HG03159 (cell line): ENCODE measurements at regions not wholly inside any gene's neighbourhood (a gene's known extent, or its start where the extent isn't known, plus 50 kb on each side); places are given as distances from the start of the nearest gene placed in this dataset.
A peak's percentile ranks its signal among the peaks of the same experiment; 100 is the strongest.
"Not testable (repeated sequence)": the region's sequence is repeated elsewhere in the genome, so short reads cannot be mapped to it uniquely, and the experiment has no call there.

Experiments used
- ATAC-seq: cut with Tn5 transposase; IDR thresholded peaks from one replicate; pipeline ENCODE4 v1.9.1; 2021; ENCODE audit warnings: mild to moderate bottlenecking, moderate library complexity; ENCODE audit not compliant: unreplicated experiment

DNA sequence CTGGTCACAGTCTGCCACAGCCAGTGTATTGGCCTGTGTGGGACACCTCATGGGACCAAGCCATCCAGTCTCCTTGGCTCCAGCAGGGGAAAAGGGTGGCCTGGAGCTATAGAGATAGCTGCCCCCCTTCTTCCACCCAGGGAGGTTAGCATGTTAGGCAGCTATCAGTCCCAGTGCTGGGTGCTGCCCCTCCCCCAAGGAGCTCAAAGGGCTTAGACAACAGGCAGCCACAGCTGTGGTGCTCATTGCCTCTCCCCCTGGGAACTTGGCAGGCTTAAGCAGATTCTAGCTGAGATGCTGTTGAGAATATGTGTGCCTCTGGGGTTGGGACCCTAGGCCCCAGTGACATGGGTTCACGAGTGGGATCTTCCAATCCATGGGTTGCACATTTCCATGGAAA lies 226.0 kb upstream of the PTGER4 start:
- no peak for ATAC-seq

DNA sequence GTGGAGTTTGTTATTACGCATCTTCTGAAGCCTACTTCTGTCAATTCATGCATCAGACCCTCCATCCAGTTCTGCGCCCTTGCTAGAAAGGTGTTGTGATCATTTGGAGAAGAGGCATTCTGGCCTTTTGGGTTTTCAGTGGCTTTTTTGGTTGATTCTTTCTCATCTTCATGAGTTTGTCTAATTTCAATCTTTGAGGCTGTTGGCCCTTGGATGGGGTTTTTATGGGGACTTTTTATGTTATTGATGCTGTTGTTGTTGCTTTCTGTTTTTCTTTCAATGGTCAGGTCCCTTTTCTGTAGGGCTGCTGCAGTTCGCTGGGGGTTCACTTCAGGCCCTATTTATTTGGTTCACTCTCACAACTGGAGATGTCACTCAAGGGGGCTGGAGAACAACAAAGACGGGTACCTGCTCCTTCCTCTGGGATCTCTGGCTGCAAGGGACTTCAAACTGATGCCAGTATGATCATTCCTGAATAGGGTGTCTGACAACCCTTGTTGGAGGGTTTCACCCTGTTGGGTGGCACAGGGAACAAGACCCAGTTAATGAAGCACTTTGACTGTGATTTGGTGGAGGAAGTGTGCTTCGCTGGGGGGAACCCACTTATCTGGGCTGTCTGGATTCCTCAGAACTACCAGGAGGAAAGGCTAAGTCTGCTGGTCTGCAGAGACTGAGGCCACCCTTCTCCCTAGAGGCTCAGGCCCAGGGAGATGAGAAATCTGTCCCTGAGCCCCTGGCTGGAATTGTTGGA lies 226.7 kb upstream of the PTGER4 start:
- no peak for ATAC-seq

DNA sequence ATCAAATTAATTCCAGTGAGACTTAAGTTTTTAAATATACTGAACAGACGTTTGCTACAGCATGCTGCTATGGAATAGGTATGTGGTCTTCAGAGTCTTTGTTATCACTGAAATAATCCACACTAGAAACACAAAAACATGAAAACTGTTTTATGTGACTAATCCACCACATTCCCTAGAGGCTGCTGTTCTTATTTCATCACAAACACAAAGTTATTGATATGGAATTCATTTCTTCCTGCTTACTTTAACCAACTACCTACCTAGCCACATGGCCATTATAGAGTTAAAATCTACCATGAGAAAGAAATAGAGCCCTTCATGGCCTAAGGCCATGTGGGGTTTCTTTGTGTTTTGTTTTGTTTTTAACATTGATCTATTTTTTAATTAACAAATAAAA lies 232.3 kb upstream of the PTGER4 start:
- ATAC-seq: no peak

DNA sequence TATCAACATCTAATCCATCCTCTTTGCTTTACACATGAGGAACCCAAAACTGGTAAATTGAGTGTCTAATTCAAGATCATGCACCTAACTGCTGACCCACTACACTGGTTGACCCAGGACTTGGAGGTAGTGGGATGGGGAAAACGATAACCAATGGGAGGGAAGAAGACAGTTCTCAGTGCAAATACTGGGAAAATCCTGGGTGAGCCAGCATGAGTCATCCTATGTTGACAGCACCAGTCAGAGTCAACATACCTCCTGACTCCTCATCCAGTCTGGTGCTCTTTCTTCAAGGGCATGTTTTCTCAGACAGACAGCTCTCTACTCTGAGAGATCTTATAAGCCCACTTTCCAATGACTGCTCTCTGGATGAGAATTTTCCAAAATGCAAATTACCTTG lies 232.8 kb upstream of the PTGER4 start:
- no peak for ATAC-seq

DNA sequence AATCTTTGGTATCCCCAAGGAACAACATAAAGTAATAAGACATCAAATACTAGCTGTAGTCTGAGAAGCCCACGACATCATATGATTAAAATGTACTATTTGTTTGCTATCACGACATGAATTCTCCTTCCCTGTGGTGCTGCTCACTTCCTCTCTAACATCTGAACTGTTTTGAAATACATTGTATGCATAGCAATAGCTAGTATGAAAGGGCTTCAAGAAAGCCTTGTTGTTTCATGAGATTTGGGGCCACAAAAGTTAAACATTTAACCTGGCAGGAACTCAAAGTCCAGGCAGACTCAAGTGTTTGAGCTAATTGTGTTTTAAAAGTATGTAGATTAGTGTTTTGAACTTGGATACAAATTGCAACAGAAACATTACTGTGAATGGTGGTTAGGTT lies 237.4 kb upstream of the PTGER4 start:
- peak; percentile 71 for ATAC-seq

DNA sequence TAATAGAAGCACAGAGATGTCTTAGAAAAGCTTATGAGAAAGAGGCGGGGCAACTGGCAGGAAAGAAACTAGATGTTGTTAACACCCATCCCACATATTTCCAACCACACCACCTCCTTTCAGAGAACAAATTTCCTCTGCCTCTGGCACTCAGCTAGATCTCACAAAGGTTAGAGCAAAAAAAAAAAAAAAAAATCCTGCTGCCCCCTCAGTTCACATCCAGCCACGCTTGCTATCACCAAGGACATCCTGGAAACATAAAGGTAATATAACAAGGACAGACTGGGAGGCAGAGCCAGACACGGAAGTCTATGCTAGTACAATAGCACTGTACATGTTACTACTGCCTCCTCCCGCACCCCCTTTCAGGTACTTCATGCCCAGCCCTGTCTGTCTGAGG lies 238.0 kb upstream of the PTGER4 start:
- ATAC-seq: peak; percentile 10

DNA sequence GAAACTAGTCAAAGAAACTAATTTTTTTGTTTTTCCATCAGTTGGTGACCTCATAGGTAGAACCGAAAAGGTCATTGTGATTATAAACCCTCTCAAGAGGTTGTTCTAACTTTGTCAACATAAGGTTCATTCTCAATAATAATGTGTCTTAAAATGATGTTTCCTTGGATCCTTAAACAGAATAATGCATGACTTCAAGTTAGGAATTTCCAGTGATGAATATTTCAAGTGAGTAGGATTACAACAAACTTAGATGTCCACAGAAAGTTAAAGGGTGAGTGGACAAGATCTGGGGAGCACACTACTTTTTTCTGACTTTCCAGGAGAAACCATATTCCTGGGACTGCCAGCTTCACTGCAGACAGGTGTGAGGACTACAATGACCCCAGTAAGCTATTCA lies 239.0 kb upstream of the PTGER4 start:
- ATAC-seq: no peak

DNA sequence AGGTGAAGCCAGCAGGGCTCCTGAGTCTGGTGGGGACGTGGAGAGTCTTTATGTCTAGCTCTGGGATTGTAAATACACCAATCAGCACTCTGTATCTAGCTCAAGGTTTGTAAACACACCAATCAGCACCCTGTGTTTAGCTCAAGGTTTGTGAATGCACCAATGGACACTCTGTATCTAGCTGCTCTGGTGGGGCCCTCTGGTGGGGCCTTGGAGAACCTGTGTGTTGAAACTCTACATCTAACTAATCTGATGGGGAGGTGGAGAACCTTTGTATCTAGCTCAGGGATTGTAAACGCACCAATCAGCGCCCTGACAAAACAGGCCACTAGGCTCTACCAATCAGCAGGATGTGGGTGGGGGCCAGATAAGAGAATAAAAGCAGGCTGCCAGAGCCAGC lies 240.6 kb upstream of the PTGER4 start:
- ATAC-seq: not testable (repeated sequence)

DNA sequence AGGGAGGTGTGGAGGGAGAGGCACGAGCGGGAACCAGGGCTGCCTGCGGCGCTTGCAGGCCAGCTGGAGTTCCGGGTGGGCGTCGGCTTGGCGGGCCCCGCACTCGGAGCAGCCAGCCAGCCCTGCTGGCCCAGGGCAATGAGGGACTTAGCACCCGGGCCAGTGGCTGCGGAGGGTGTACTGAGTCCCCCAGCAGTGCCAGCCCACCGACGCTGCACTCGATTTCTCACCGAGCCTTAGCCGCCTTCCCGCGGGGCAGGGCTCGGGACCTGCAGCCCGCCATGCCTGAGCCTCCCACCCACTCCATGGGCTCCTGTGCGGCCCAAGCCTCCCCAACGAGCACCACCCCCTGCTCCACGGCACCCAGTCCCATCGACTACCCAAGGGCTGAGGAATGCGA lies 241.1 kb upstream of the PTGER4 start:
- not testable (repeated sequence) for ATAC-seq

DNA sequence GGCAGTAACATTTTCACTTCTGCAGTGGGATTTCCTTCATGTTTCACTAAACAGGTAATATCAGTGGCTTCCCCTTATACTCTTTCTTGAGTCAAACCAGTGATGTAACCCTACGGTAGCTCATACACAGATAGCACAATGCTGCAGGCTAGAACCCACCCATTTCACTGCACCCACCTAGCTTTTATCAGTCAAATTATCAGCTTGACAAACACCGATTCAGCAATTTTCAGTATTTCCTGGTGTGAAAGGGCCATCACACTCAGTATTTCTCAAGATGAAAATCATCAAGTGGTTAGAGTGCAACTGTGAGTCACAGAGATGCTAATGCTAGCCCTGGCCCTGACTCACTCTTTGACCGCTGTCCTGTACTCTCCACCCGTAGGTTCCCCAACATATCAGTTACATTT lies 242.3 kb upstream of the PTGER4 start:
- ATAC-seq: peak; percentile 49

DNA sequence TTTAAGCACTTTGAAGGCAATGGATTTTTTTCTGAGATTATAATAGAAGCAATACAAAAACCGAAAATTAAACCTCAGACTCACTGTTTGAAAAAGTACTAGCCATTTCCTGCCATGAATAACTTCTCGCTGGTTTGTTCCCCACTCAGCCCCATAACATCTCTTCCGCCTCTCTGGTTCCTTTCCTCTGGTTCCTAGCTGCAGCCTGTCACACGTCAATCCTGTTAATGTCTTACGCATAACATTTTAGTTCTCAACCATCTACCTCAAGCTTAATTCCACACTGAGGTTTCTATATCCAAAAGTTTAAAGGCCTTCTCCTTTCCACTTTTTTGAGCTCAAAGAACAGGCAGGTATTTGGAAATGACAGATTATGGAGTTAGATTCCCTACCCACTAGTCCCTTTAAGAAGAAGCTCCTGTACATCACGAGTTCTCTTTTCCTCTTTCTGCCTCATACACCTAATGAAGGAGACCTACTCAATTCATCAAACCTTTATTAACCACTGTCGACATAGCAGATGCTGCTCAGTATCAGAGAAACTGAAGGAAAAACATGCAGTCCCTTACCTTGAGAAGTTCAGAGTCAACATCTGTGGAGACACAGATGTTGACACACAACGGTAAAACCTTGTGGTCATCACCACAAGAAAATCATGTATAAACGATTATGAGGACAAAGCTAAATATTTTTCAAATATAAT lies 243.0 kb upstream of the PTGER4 start:
- peak; percentile 64 for ATAC-seq

DNA sequence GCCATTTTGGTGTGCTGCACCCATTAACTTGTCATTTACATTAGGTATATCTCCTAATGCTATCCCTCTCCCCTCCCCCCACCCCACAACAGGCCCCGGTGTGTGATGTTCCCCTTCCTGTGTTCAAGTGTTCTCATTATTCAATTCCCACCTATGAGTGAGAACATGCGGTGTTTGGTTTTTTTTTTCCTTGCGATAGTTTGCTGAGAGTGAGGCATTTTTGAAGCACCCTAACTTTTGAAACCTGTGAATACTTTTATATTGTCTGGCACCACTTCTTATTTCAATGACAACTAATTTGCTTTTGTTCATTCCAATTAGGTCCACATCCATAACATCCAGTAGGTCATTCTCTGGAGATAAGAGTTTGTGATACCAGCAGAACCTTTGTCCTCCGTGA lies 244.0 kb upstream of the PTGER4 start:
- ATAC-seq: not testable (repeated sequence)

DNA sequence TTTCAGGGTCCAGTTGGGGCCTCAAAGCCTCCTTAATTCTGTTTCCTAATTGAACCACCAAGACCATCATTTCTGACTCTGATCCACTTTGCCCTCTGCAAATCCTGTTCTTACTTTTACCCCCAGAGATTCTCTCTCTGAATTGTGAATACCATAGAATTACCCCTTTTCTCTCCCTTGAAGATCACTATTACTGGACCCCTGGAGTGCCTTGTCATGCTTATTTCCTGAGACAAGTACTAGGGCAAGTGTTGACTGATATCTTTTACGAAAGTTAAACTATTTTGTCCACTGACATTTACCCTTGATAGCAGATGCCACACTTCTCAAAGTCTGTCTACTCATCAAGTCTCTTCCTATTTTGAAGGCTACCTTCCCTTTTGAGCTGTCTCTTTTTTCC lies 246.9 kb upstream of the PTGER4 start:
- ATAC-seq: no peak

DNA sequence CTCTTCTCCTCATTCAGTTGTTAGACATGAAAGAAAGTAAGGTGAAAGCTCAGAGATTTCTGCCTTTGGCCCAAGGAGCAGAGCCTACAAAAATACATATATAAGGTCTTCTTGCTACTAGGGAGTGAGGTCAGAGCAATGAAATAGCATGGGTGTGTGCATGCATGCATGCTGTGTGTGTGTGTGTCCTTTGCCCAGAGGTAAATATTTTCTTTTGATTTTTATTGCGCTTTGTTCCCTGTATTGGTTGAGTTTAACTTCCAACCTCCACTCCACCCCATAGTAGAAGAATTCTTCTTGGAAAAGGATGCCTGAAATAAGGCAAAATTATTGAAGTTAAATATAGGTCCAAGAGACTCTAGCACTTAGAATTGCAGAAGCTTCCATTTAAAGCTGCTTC lies 248.0 kb upstream of the PTGER4 start:
- no peak for ATAC-seq

DNA sequence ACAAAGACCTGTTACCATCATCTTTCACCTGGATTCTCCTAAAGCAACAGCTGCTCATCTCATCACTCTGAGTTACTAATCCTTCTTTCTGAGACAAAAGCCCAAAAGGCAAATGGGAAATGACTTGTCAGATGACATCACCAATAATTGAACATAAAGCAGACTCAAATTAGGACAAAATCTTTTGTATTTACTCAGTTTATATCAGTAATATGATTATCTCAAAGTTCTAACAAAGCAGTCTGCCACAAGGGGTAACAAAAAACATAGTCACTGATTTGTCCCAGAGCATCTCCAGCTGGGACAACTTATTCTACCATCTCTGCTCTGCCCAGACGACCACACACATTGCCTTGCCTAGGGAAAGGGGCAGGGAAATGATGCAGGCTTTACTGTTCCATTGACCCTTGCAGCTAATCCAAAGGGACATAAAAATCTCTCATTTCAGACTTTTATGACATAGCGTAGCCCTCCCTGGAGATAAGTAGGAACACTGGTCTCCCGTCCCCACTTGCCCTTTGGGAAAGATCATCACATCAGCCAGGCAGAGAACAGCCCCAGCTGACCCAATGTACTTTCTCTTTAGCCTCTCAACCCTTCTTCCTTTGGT lies 249.5 kb upstream of the PTGER4 start:
- ATAC-seq: no peak

DNA sequence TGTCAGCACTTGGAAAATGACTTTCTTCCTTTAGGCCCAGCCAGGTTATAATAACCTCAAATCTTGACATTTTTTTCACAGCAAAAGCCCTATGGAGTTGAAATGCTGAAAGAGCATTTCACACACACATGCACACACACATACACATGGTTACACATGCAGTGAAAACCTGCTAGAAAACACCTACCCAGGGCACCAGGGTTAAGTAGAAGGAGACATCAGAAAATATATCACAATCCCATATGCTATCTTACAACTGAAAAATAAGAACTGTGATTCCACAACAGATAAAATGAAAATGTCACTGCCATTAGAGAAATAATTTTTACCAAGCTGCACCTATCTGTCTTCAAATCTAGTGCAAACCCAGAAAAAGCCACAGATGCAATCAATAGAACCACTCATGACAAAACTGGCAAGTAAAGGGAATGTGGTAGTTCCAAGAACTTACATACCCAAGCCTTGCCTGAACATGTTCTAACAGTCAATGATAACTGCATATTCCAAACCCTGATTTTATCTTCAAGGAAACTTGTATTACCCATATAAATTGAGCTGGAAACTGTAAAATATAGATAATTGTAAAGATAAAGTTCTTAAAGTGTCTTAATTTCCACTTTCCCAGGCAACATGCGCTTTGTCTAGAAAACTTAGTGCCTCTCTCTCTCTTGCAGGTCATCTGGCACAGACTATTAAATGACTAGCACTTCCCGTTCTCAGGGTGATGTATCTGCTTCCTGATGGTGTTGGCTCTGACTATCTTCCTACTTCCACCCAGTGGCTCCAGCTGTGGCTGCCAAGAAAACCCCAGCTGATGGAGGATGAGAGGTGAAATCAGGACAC lies 250.2 kb upstream of the PTGER4 start:
- no peak for ATAC-seq

DNA sequence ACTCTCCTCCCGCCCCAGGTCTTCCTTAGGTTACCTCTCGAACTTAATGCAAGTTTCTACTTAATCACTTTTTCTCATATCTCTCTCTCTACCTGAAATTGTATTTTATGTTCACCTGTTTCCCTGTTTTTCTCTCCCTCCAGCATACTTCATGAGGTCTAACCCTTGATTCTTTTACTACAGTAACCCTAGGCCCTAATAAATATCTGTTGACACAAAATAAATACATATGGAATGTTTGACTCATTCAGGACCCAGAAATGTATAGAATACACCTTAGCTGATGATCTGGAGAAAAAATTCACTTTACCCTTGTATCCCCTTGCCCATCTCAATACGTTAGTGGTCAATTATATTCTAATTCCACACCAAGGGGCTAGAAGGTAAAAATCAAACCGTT lies 250.9 kb upstream of the PTGER4 start:
- no peak for ATAC-seq

DNA sequence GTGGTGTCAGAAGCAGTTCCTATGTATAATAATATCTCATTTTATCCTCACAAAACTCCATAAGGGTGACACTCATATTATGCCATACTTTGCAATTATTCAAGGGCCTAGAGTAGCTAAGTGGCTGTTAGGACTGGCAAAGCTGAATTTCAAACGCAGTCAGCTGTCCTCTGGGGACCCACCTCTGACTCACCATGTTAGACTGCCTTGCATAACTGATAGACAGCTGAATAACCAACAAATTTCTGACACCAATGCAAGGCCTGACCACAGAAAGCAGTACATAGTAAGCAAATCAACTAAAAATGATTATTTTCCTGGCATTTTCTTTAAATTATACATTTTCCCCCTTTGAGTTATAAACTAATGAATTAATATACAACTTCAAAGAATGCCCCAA lies 251.6 kb upstream of the PTGER4 start:
- ATAC-seq: no peak

DNA sequence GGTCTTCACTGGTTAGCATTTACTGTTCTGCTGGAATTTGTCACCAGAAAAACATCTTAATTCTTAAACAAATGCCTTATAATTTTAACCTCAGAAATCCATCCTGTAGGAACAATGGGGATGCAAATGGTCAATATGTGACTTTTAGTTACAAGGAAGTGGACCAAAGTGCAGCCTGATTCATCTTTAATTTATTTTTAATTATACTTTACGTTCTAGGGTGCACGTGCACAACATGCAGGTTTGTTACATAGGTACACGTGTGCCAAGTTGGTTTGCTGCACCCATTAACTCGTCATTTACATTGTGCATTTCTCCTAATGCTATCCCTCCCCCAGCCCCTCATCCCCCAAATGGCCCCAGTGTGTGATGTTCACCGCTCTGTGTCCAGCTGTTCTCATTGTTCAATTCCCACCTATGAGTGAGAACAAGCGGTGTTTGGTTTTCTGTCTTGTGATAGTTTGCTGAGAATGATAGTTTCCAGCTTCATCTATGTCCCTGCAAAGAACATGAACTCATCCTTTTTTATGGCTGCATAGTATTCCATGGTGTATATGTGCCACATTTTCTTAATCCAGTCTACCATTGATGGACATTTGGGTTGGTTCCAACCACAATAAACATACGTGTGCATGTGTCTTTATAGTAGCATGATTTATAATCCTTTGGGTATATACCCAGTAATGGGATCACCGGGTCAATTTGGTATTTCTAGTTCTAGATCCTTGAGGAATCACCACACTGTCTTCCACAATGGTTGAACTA lies 262.5 kb upstream of the PTGER4 start:
- ATAC-seq: not testable (repeated sequence)

DNA sequence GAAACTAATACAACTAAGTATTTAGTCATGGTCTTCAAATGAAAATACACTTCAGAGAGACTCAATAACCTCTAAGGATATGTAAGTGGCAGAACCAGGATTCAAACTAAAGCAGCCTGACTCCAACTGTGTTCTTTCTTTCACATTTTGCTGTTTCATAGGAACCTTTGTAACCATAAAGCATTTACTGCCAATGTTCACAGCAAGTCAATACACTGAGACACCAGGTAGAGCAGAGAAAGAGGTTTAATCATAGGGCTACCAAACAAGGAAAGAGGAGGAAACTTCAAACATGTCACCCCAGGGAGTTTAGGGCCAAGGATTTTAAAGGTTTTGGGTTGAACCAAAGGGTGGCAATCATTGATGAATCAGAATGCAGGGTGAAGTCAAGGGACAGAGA lies 263.1 kb upstream of the PTGER4 start:
- ATAC-seq: no peak

DNA sequence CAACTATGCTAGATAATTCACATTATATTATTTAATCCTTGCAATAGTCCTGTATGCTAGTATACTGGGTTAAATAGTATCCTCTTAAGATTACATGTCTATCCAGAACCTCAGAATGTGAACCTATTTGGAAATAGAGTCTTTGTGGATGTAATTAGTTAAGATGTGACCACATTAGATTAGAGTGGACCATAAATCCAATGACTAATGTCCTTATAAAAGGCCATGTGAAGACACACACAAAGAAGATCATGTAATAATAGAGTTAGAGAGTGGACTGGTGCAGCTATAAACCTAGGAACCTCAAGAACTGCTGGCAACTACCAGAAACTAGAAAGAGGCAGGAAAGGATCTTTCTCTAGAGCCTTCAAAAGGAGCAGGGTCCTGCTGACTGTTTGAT lies 263.6 kb upstream of the PTGER4 start:
- no peak for ATAC-seq
